ENCODE measurements at regions not wholly inside any gene's neighbourhood (a gene's known extent, or its start where the extent isn't known, plus 50 kb on each side); places are given as distances from the start of the nearest gene placed in this dataset.

DNA sequence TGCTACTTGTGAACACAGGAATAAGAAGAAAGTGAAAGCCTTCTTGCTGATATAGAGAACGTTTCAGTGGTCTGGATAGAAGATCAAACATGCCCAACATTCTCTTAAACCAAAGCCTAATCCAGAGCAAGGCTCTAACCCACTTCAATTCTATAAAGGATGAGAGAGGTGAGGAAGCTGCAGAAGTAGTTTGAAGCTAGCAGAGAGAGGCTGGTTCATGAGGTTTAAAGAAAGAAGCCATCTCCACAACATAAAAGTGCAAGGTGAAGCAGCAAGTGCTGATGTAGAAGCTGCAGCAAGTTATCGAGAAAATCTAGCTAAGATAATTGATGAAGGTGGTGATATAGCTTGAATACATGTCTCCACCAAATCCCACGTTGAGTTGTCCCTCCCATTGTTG is 383.3 kb upstream of the ASIC2 start:
- TF ChIP-seq TAF15 (IDR thresholded peaks at IDR 0.05; ENCODE audit: low read depth, low read length, poor library complexity, severe bottlenecking) (no peak), EZH2 (conservative IDR thresholded peaks at IDR 0.05; ENCODE audit: low read depth, low read length) (no peak)

Data from HepG2 (cell line).